GM12878 (cell line): ENCODE measurements at regions not wholly inside any gene's neighbourhood (a gene's known extent, or its start where the extent isn't known, plus 50 kb on each side); places are given as distances from the start of the nearest gene placed in this dataset.

Experiments used
- ATAC-seq: fragments of 200-7000 bp; cut with Tn5 transposase; 3 replicates; pipeline ENCODE4 v1.9.1; 2020; ENCODE audit warnings: mild to moderate bottlenecking, moderate library complexity
- BruUV-seq: library from RNA; stranded (reverse); fragments of 400-500 nt; replicated peaks from 2 replicates; lab custom pipeline; 2021; lab: Mats Ljungman, UMichigan
- CTCF ChIA-PET: fragments of 300-600 bp; sonication (Branson Sonifier 250); formaldehyde crosslinking; extraction: SDS; loops from one replicate; lab custom pipeline; 2021; ENCODE audit warnings: inconsistent platforms; lab: Yijun Ruan, JAX
- POLR2A ChIA-PET: fragments of 350-600 bp; formaldehyde crosslinking; extraction: SDS; loops from one replicate; lab custom pipeline; 2021; ENCODE audit warnings: inconsistent platforms; lab: Charles Lee
- RAD21 ChIA-PET: fragments of 300-600 bp; sonication (Branson Sonifier 250); formaldehyde crosslinking; loops from one replicate; lab custom pipeline; 2023; ENCODE audit warnings: antibody characterized with exemption; ENCODE audit not compliant: unreplicated experiment; lab: Charles Lee
- SMC1A ChIA-PET: fragments of 300-600 bp; sonication (Branson Sonifier 250); formaldehyde crosslinking; loops from one replicate; lab custom pipeline; 2023; ENCODE audit not compliant: unreplicated experiment, uncharacterized antibody; lab: Charles Lee
- DNase-seq: peaks from one replicate; pipeline ENCODE4 v3.0.0-alpha.2; 2011; ENCODE audit warnings: low read depth, low spot score
- FAIRE-seq: peaks from 3 replicates; lab custom pipeline; 2011; peaks lifted over from hg19 to GRCh38; lab: Jason Lieb, UNC
- H2AFZ ChIP-seq: 2 replicates; pipeline ENCODE4 v1.6.0; 2011; ENCODE audit warnings: low read depth, low read length, control low read depth; ENCODE audit not compliant: control insufficient read depth
- H3K27ac ChIP-seq: 2 replicates; pipeline ENCODE4 v1.5.1; 2011; ENCODE audit warnings: control low read depth; ENCODE audit not compliant: control insufficient read depth, insufficient read depth
- H3K27me3 ChIP-seq, 2 experiments: replicated peaks in 1 of 2; 2 replicates each; pipeline versions ENCODE4 v1.6.0 to v1.6.1; 2011; ENCODE audit warnings: low read length in 1 of 2; ENCODE audit not compliant: control insufficient read depth in 2 of 2, insufficient read depth in 2 of 2
- H3K36me3 ChIP-seq, 2 experiments: 2 replicates each; pipeline ENCODE4 v1.5.1; 2011; ENCODE audit warnings: low read length in 1 of 2; ENCODE audit not compliant: control insufficient read depth in 2 of 2, insufficient read depth in 2 of 2
- H3K4me1 ChIP-seq: 2 replicates; pipeline ENCODE4 v1.6.1; 2011; ENCODE audit warnings: mild to moderate bottlenecking, low read length, moderate library complexity, mixed read lengths; ENCODE audit not compliant: control insufficient read depth, insufficient read depth
- H3K4me2 ChIP-seq: 2 replicates; pipeline ENCODE4 v1.6.0; 2011; ENCODE audit warnings: control low read depth; ENCODE audit not compliant: control insufficient read depth, insufficient read depth
- H3K4me3 ChIP-seq: fragments of 200-600 bp; sonication (generic); 2 replicates; pipeline ENCODE4 v1.5.1; 2016
- H3K79me2 ChIP-seq: 2 replicates; pipeline ENCODE4 v1.6.0; 2011; ENCODE audit warnings: low read length; ENCODE audit not compliant: control insufficient read depth, insufficient read depth
- H3K9ac ChIP-seq: 2 replicates; pipeline ENCODE4 v1.8.0; 2011; ENCODE audit warnings: low read length, control low read depth, mixed read lengths; ENCODE audit not compliant: control insufficient read depth, insufficient read depth
- H3K9me3 ChIP-seq: replicated peaks from 3 replicates; pipeline ENCODE4 v1.5.1; 2011; ENCODE audit warnings: mild to moderate bottlenecking, low read length; ENCODE audit not compliant: control insufficient read depth, insufficient read depth
- H4K20me1 ChIP-seq: 2 replicates; pipeline ENCODE4 v1.6.0; 2011; ENCODE audit not compliant: control insufficient read depth, insufficient read depth
- BMI1 ChIP-seq: fragments of 450-650 bp; IDR thresholded peaks from 2 replicates; pipeline ENCODE4 v1.6.1; 2016; ENCODE audit warnings: mild to moderate bottlenecking, moderate library complexity, borderline replicate concordance
- E2F4 ChIP-seq: IDR thresholded peaks from 2 replicates; pipeline ENCODE4 v1.6.1; 2012; ENCODE audit warnings: low read depth, low read length, improper control_type of control experiment
- HDAC6 ChIP-seq: fragments of 200-600 bp; sonication (generic); IDR thresholded peaks from one replicate; pipeline ENCODE4 v1.8.0; 2017; ENCODE audit warnings: antibody characterized with exemption; ENCODE audit not compliant: unreplicated experiment
- JUNB ChIP-seq: IDR thresholded peaks from 2 replicates; pipeline ENCODE4 v1.6.1; 2016; ENCODE audit warnings: antibody characterized with exemption, mild to moderate bottlenecking
- NFYB ChIP-seq: IDR thresholded peaks from 2 replicates; pipeline ENCODE4 v1.6.1; 2011; ENCODE audit warnings: low read depth, mild to moderate bottlenecking, low read length, improper control_type of control experiment, moderate library complexity; ENCODE audit not compliant: insufficient read depth
- NR2F1 ChIP-seq: fragments of 450-650 bp; conservative IDR thresholded peaks from 2 replicates; pipeline ENCODE4 v1.6.1; 2017; ENCODE audit warnings: mild to moderate bottlenecking
- SPI1 ChIP-seq: IDR thresholded peaks from 2 replicates; pipeline ENCODE4 v1.6.1; 2011; ENCODE audit warnings: low read depth, mild to moderate bottlenecking, low read length, moderate library complexity, borderline replicate concordance; ENCODE audit not compliant: insufficient read depth
- STAT3 ChIP-seq: IDR thresholded peaks from 2 replicates; pipeline ENCODE4 v1.6.1; 2011; ENCODE audit warnings: low read depth, low read length, improper control_type of control experiment
- SUPT20H ChIP-seq: IDR thresholded peaks from 2 replicates; pipeline ENCODE4 v1.6.1; 2011; ENCODE audit warnings: low read depth, mild to moderate bottlenecking, low read length, moderate library complexity, borderline replicate concordance; ENCODE audit not compliant: control insufficient read depth
- TBL1XR1 ChIP-seq: IDR thresholded peaks from 2 replicates; pipeline ENCODE4 v1.6.1; 2012; ENCODE audit warnings: low read depth, low read length, improper control_type of control experiment
- TCF7 ChIP-seq: IDR thresholded peaks from 2 replicates; pipeline ENCODE4 v1.6.1; 2014; ENCODE audit warnings: antibody characterized with exemption, borderline replicate concordance
- ZBED1 ChIP-seq: IDR thresholded peaks from 2 replicates; pipeline ENCODE4 v1.6.1; 2016; ENCODE audit warnings: borderline replicate concordance
- ZNF622 ChIP-seq: fragments of 450-650 bp; IDR thresholded peaks from 2 replicates; pipeline ENCODE4 v1.6.1; 2017; ENCODE audit warnings: mild to moderate bottlenecking, inconsistent platforms
- ZZZ3 ChIP-seq: IDR thresholded peaks from 2 replicates; pipeline ENCODE4 v1.6.1; 2011; ENCODE audit warnings: low read depth; ENCODE audit not compliant: control insufficient read depth, insufficient read length
- WGBS: methylation state at CpG from one replicate; pipeline ENCODE4 v1.1.6; 2016; ENCODE audit warnings: low lambda C conversion rate; ENCODE audit not compliant: insufficient replicate concordance, insufficient coverage; ENCODE audit errors: missing lambda C conversion rate; 5-methylcytosine and 5-hydroxymethylcytosine counted together
- in situ Hi-C: fragments of 300-500 bp; cut with MboI; formaldehyde crosslinking; loops from 9 replicates; pipeline ENCODE4 v1.14.3; 2018; ENCODE audit warnings: mixed read lengths
- intact Hi-C: fragments of 100-400 bp; cut with micrococcal nuclease; formaldehyde crosslinking; loops from one replicate; pipeline ENCODE4 v1.14.2; 2022; ENCODE audit not compliant: unreplicated experiment
- TF ChIP-seq, protein P1 (sequence below): fragments of 450-650 bp; IDR thresholded peaks from 2 replicates; pipeline ENCODE4 v1.6.1; 2017; ENCODE audit warnings: borderline replicate concordance

DNA sequence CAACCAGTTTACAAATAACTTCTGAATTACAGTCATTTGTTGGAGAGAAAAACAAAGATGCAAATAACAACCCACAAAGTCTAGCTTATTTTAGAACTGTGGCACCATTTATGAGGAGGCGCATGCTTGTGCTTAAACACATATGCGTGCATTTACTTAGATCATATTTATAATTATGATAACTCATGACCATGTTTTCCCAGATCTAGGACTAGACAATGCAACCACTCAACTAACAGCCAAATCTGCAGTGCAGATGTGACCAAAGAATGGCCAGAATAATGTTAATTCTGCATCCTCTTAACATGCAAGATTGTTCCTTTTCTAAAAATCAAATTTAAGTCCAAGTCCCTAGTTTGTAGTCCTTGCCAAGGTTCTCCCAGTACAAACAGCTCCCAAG, 167.3 kb upstream of the FST start:
- Histone ChIP-seq H3K4me2 (no peak overlapping the region), H3K4me3 (no peak overlapping the region), H3K27me3 (no peaks in the 10 kb centered on the region), H3K79me2 (no peaks in the 10 kb centered on the region), H3K36me3 (no peaks in the 10 kb centered on the region), H3K4me1 (no peaks in the 10 kb centered on the region), H2AFZ (no peak overlapping the region), H3K9ac (no peak overlapping the region), H4K20me1 (no peaks in the 10 kb centered on the region), H3K27ac (no peak overlapping the region), H3K9me3 (no peaks in the 10 kb centered on the region)
- in situ Hi-C loops (no loop called here), intact Hi-C loops (no loop called here)
- FAIRE-seq (no peak), DNase-seq (no peak), ATAC-seq (no peak)
- ChIA-PET CTCF (no interaction called here), RAD21 (no interaction called here), SMC1A (no interaction called here), POLR2A (no interaction called here)
- BruUV-seq = no TSS peak
- TF ChIP-seq ZZZ3 = no peak
- TF ChIP-seq STAT3 = no peak
- TF ChIP-seq NFYB = no peak
- no peak for TF ChIP-seq NR2F1
- no peak for TF ChIP-seq TCF7
- TF ChIP-seq BMI1 = no peak
- TF ChIP-seq, protein P1, sequence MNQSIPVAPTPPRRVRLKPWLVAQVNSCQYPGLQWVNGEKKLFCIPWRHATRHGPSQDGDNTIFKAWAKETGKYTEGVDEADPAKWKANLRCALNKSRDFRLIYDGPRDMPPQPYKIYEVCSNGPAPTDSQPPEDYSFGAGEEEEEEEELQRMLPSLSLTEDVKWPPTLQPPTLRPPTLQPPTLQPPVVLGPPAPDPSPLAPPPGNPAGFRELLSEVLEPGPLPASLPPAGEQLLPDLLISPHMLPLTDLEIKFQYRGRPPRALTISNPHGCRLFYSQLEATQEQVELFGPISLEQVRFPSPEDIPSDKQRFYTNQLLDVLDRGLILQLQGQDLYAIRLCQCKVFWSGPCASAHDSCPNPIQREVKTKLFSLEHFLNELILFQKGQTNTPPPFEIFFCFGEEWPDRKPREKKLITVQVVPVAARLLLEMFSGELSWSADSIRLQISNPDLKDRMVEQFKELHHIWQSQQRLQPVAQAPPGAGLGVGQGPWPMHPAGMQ = no peak
- TF ChIP-seq JUNB = no peak
- no peak for TF ChIP-seq SUPT20H
- TF ChIP-seq ZBED1 = no peak
- TF ChIP-seq HDAC6 = no peak
- TF ChIP-seq E2F4 = no peak
- no peak for TF ChIP-seq TBL1XR1
- no peak for TF ChIP-seq SPI1
- TF ChIP-seq ZNF622 = no peak
- WGBS = 61% methylated on average over 2 of the region's 2 CpGs
